CD1c-positive myeloid dendritic cell (primary cell): ENCODE measurements at regions not wholly inside any gene's neighbourhood (a gene's known extent, or its start where the extent isn't known, plus 50 kb on each side); places are given as distances from the start of the nearest gene placed in this dataset.

Experiments
- DNase-seq: peaks from one replicate; pipeline ENCODE4 v3.0.0-alpha.2; 2016; ENCODE audit errors: extremely low spot score

GRCh38 chr4:180710628-180711337 is 1532.4 kb upstream of the TENM3 start:
- DNase-seq = no peak

- no peak for DNase-seq
Measured at GRCh38 chr4:180717451-180718033, 1525.7 kb upstream of the TENM3 start.

GRCh38 chr4:180721356-180721755 is 1521.8 kb upstream of the TENM3 start:
- DNase-seq = no peak

- DNase-seq = no peak
Measured at GRCh38 chr4:180726611-180727010, 1516.6 kb upstream of the TENM3 start.

GRCh38 chr4:180727478-180727877 is 1515.7 kb upstream of the TENM3 start:
- no peak for DNase-seq

GRCh38 chr4:180734753-180735432 is 1508.3 kb upstream of the TENM3 start:
- DNase-seq = no peak

- DNase-seq = no peak
Measured at GRCh38 chr4:180741703-180742102, 1501.5 kb upstream of the TENM3 start.

GRCh38 chr4:180745019-180745418 is 1498.2 kb upstream of the TENM3 start:
- DNase-seq = no peak

GRCh38 chr4:180751009-180751408 is 1492.2 kb upstream of the TENM3 start:
- no peak for DNase-seq

- DNase-seq = no peak
Measured at GRCh38 chr4:180757927-180758326, 1485.3 kb upstream of the TENM3 start.

- no peak for DNase-seq
Measured at GRCh38 chr4:180766045-180766444, 1477.2 kb upstream of the TENM3 start.

GRCh38 chr4:180766944-180767729 is 1476.1 kb upstream of the TENM3 start:
- no peak for DNase-seq

GRCh38 chr4:180768610-180769009 is 1474.6 kb upstream of the TENM3 start:
- DNase-seq = no peak

- no peak for DNase-seq
Measured at GRCh38 chr4:180769791-180770190, 1473.4 kb upstream of the TENM3 start.

- no peak for DNase-seq
Measured at GRCh38 chr4:180770265-180770664, 1472.9 kb upstream of the TENM3 start.

- no peak for DNase-seq
Measured at GRCh38 chr4:180784940-180785339, 1458.3 kb upstream of the TENM3 start.

GRCh38 chr4:180788729-180789128 is 1454.5 kb upstream of the TENM3 start:
- DNase-seq = peak; percentile 8

GRCh38 chr4:180789929-180790328 is 1453.3 kb upstream of the TENM3 start:
- no peak for DNase-seq

- no peak for DNase-seq
Measured at GRCh38 chr4:180790471-180790870, 1452.7 kb upstream of the TENM3 start.

GRCh38 chr4:180792541-180792940 is 1450.7 kb upstream of the TENM3 start:
- peak; percentile 20 for DNase-seq

- peak; percentile 40 for DNase-seq
Measured at GRCh38 chr4:180794333-180794732, 1448.9 kb upstream of the TENM3 start.

GRCh38 chr4:180798036-180798577 is 1445.1 kb upstream of the TENM3 start:
- no peak for DNase-seq
